ENCODE measurements at regions not wholly inside any gene's neighbourhood (a gene's known extent, or its start where the extent isn't known, plus 50 kb on each side); places are given as distances from the start of the nearest gene placed in this dataset.

GRCh38 chr4:33606951-33607350 lies 2637.4 kb downstream of the ARAP2 start:
- Histone ChIP-seq H3K4me1 (no peaks in the 10 kb centered on the region), H3K9me3 (peaks cover 0 to 10% (median 2%) of the 10 kb centered on the region in 4 donors), H3K4me3 (no peak overlapping the region), H3K36me3 (no peaks in the 10 kb centered on the region), H3K27ac (replicated peaks in 1 of 4) (no peak overlapping the region), H3K27me3 (no peaks in the 10 kb centered on the region)
- TF ChIP-seq POLR2A (IDR thresholded peaks at IDR 0.05; ENCODE audit: low read depth) = no peak
- no peak for TF ChIP-seq POLR2AphosphoS5 (IDR thresholded peaks at IDR 0.05)
- no peak for TF ChIP-seq EP300 (IDR thresholded peaks at IDR 0.05)
- TF ChIP-seq CTCF (IDR thresholded peaks at IDR 0.05) = no peak
- intact Hi-C loops (cut with DNase I) = no loop called here
- DNase-seq (ENCODE audit: extremely low spot score) = no peak
- 88% methylated on average over 5 of the region's 8 CpGs for WGBS

- TF ChIP-seq CTCF (IDR thresholded peaks at IDR 0.05) = no peak
- TF ChIP-seq EP300 (IDR thresholded peaks at IDR 0.05) = no peak
- TF ChIP-seq POLR2AphosphoS5 (IDR thresholded peaks at IDR 0.05) = no peak
- no peak for TF ChIP-seq POLR2A (IDR thresholded peaks at IDR 0.05; ENCODE audit: low read depth)
- Histone ChIP-seq H3K27me3 (no peaks in the 10 kb centered on the region), H3K27ac (replicated peaks in 1 of 4) (no peak overlapping the region), H3K4me3 (no peak overlapping the region), H3K36me3 (no peaks in the 10 kb centered on the region), H3K4me1 (no peaks in the 10 kb centered on the region), H3K9me3 (no peaks in the 10 kb centered on the region)
- WGBS = 90% methylated on average over 2 of the region's 2 CpGs
- intact Hi-C loops (cut with DNase I) = no loop called here
- no peak for DNase-seq (ENCODE audit: extremely low spot score)
Observed at GRCh38 chr4:33616121-33616520, 2628.2 kb downstream of the ARAP2 start.

- Histone ChIP-seq H3K4me3 (no peak overlapping the region), H3K9me3 (no peaks in the 10 kb centered on the region), H3K27ac (replicated peaks in 1 of 4) (no peak overlapping the region), H3K36me3 (no peaks in the 10 kb centered on the region), H3K27me3 (no peaks in the 10 kb centered on the region), H3K4me1 (no peaks in the 10 kb centered on the region)
- TF ChIP-seq EP300 (IDR thresholded peaks at IDR 0.05) (no peak), POLR2AphosphoS5 (IDR thresholded peaks at IDR 0.05) (no peak), CTCF (IDR thresholded peaks at IDR 0.05) (no peak), POLR2A (IDR thresholded peaks at IDR 0.05; ENCODE audit: low read depth) (no peak)
- intact Hi-C loops (cut with DNase I) = no loop called here
- no peak for DNase-seq (ENCODE audit: extremely low spot score)
Observed at GRCh38 chr4:33625748-33626147, 2618.6 kb downstream of the ARAP2 start.

- H3K27me3 ChIP-seq = no peaks in the 10 kb centered on the region
- H3K4me1 ChIP-seq = no peaks in the 10 kb centered on the region
- 53% methylated on average over 5 of the region's 5 CpGs for WGBS
- TF ChIP-seq POLR2AphosphoS5 (IDR thresholded peaks at IDR 0.05) (no peak), EP300 (IDR thresholded peaks at IDR 0.05) (no peak), POLR2A (IDR thresholded peaks at IDR 0.05; ENCODE audit: low read depth) (no peak), CTCF (IDR thresholded peaks at IDR 0.05) (no peak)
- DNase-seq (ENCODE audit: extremely low spot score) = no peak
- H3K9me3 ChIP-seq = no peaks in the 10 kb centered on the region
- H3K27ac ChIP-seq (replicated peaks in 1 of 4) = no peak overlapping the region
- intact Hi-C loops (cut with DNase I) = no loop called here
- no peaks in the 10 kb centered on the region for H3K36me3 ChIP-seq
- H3K4me3 ChIP-seq = no peak overlapping the region
Observed at GRCh38 chr4:33626221-33626620, 2618.1 kb downstream of the ARAP2 start.

GRCh38 chr4:33628296-33628695 lies 2616.0 kb downstream of the ARAP2 start:
- no peak overlapping the region for H3K4me3 ChIP-seq
- H3K9me3 ChIP-seq = no peaks in the 10 kb centered on the region
- WGBS = 71% methylated on average over 1 of the region's 1 CpG
- intact Hi-C loops (cut with DNase I) = no loop called here
- no peak overlapping the region for H3K27ac ChIP-seq (replicated peaks in 1 of 4)
- no peaks in the 10 kb centered on the region for H3K27me3 ChIP-seq
- no peaks in the 10 kb centered on the region for H3K36me3 ChIP-seq
- no peak for DNase-seq (ENCODE audit: extremely low spot score)
- TF ChIP-seq POLR2A (IDR thresholded peaks at IDR 0.05; ENCODE audit: low read depth) = no peak
- TF ChIP-seq EP300 (IDR thresholded peaks at IDR 0.05) = no peak
- no peak for TF ChIP-seq CTCF (IDR thresholded peaks at IDR 0.05)
- no peak for TF ChIP-seq POLR2AphosphoS5 (IDR thresholded peaks at IDR 0.05)
- no peaks in the 10 kb centered on the region for H3K4me1 ChIP-seq
